Heart left ventricle (tissue), 13 donors: ENCODE measurements at regions not wholly inside any gene's neighbourhood (a gene's known extent, or its start where the extent isn't known, plus 50 kb on each side); places are given as distances from the start of the nearest gene placed in this dataset.

ENCODE experiments used
- CTCF ChIP-seq, 12 donors: fragments of 200-600 bp; sonication (generic) in 4 of 12; IDR thresholded peaks; one replicate each; pipeline versions ENCODE4 v1.5.0 to v1.8.0; 2018 to 2022; ENCODE audit warnings: antibody characterized with exemption in 12 of 12, mild to moderate bottlenecking in 5 of 12
- POLR2A ChIP-seq, 2 donors: fragments of 450-650 bp; IDR thresholded peaks; one replicate each; pipeline ENCODE4 v1.6.1; 2017; ENCODE audit warnings: antibody characterized with exemption in 2 of 2, mild to moderate bottlenecking in 2 of 2, moderate library complexity in 2 of 2
- donor health status: ischemic (EF 13 %, LVEDD 7.1; RV severe dilation, severe dysfunction).
- donor health status: DM: no; HTN: yes; CAD: no.
- donor health status: DM: no; HTN: no; CAD: no.
- donor health status: ischemic (EF 25% LVEDD 6.9; RV normal size, moderate dysfunction).
- donor health status: ischemic (EF 25% LVEDD 5.7; RV mildly dilated, moderate dysfunction).
- donor health status: ischemic (EF 35%, LVEDD 5.7; RV mildly dilated, moderate dysfunction).
- donor health status: nonischemic (EF 11% LVEDD 7.7; RV severe dilation, severe dysfunction).
- donor health status: DM: yes; HTN: yes; CAD: no.
- donor health status: PGD.
- donor health status: ischemic (EF 29% LVEDD 5.4; RV normal size, mild dysfunction).
- donor health status: nonischemic (EF 23%, LVEDD 6.1; RV moderate dilation, normal function).

DNA sequence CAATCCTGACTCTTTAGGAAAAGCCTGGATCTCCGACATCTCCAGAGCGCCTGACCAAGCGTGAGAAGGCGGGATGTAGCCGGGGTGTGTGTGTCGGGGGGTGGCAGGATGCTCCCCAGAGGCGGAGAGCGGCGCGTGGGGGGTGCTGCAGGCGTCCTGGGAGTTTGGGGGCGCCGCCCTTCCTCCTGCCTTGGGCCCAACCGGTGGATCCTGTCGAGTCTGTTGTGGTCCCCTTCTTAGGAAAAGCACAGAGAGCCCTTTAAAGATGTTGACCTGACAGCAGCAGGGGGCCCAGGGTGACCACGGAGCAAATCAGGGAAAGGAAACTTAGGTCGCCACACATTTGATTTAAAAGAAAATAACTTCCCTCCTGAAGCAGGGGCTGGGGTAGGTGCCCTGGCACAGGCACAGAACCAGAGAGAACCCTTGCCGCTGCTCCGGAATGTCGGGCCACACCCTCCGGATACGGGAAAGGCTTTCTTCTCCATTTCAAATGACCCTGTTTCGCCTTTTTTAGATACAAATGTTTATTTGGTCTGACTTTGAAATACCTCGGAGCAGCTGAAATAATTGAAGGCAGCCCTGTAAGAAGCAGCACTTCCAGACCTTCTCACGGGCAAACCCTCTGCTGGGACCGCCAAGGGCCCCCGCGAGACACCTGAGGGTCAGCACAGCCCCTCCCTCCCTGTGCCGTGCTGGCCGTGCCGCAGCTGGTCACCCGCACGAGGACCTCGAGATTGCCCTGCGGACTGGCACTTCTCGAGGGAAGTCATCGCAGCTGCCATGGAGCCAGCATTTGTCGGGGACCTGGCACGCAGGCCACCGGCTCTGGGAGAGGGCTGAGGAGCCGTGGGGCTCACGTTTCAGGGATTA lies 102.9 kb upstream of the KLF13 start:
- no peak for TF ChIP-seq CTCF (IDR thresholded peaks at IDR 0.05)
- no peak for TF ChIP-seq POLR2A (IDR thresholded peaks at IDR 0.05)
